ENCODE measurements at regions not wholly inside any gene's neighbourhood (a gene's known extent, or its start where the extent isn't known, plus 50 kb on each side); places are given as distances from the start of the nearest gene placed in this dataset.

DNA sequence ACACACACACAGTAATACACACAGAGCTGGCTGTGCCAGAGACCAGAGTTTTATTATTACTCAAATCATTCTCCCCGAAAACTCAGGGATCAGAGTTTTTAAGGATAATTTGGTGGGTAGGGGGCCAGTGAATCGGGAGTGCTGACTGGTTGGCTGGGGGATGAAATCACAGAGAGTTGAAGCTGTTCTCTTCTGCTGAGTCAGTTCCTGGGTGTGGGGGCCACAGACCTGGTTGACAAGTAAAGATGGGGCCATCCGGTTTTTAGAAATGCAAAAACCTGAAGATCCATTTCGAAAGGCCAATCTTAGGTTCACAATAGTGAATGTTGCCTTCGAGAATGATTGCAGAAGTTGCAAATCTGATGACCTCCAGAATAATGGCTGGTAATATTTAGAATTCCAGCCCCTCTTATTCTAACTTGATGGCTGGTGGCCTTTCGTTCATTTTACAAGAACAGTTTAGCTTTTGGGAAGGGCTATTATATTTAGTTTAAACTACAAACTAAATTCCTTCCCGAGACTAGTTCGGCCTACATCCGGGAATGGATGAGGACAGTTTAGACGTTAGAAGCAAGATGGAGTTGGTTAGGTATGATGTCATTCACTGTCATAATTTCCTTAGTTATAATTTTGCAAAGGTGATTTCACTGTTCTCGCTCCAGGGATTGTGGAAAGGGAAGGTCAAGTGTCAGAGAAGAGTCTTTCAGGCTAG is 123.2 kb downstream of the KCNJ18 start:
- H3K4me3 ChIP-seq (ENCODE audit: low read depth, low read length) = no peak overlapping the region
- TF ChIP-seq CTCF (conservative IDR thresholded peaks at IDR 0.05; ENCODE audit: low read depth, low read length) = no peak
- no peak for DNase-seq (ENCODE audit: low read depth)

DNA sequence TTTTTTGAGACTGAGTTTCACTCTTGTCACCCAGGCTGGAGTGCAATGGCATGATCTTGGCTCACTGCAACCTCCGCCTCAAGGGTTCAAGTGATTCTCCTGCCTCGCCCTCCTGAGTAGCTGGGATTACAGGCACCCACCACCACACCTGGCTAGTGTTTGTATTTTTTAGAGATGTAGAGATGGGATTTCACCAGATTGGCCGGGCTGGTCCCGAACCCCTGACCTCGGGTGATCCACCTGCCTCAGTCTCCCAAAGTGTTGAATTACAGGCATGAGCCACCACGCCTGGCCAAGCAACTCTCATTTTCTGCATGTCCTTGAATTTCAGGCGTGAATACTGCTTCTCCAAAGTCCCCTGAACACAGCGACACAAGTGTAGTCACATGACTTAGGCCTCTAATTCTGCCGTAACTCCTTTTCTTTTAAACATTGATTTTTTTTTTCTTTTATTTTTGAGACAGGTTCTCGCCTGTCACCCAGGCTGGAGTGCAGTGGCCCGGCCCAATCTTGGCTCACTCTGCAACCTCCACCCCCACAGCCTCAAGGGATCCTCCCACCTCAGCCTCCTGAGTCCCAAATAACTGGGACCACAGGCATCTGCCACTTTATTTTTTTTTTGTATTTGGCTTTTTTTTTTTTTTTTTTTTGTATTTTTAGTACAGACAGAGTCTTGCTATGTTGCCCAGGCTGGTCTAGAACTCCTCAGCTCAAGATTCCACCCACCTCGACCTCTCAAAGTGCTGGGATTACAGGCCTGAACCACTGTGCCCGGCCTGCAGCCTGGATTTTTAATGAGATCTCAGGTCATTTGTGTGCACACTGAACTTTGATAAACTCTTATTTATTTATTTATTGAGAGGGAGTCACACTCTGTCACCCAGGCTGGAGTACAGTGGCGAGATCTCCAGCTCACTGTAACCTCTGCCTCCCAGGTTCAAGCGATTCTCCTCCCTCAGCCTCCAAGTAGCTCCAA is 124.6 kb downstream of the KCNJ18 start:
- DNase-seq (ENCODE audit: low read depth) = no peak
- TF ChIP-seq CTCF (conservative IDR thresholded peaks at IDR 0.05; ENCODE audit: low read depth, low read length) = no peak
- no peak overlapping the region for H3K4me3 ChIP-seq (ENCODE audit: low read depth, low read length)

DNA sequence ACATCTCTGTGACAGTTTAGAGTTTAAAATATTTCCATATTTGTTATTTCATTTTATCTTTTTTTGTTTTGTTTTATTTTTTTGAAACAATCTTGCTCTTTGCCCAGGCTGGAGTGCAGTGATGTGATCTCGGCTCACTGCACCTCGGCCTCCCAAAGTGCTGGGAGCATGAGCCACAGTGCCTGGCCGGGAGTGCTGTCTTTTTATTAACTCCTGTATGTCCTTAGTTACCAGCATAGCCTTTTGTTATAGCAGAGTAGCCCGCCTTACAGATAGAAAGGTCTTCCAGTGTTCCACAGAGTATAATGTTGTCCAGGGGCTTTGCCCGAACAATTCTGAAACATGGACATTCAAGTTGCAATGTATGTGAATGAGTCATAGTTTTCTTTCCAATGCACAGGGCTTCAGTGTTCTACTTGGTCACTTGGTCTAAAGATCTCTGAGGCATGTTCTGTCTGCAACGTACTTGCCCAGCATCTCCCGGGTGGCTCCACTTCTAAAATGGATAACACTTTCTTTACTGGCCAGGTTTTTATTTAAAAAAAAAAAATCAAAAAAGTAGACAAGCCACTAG is 125.6 kb downstream of the KCNJ18 start:
- no peak for TF ChIP-seq CTCF (conservative IDR thresholded peaks at IDR 0.05; ENCODE audit: low read depth, low read length)
- no peak overlapping the region for H3K4me3 ChIP-seq (ENCODE audit: low read depth, low read length)
- no peak for DNase-seq (ENCODE audit: low read depth)

DNA sequence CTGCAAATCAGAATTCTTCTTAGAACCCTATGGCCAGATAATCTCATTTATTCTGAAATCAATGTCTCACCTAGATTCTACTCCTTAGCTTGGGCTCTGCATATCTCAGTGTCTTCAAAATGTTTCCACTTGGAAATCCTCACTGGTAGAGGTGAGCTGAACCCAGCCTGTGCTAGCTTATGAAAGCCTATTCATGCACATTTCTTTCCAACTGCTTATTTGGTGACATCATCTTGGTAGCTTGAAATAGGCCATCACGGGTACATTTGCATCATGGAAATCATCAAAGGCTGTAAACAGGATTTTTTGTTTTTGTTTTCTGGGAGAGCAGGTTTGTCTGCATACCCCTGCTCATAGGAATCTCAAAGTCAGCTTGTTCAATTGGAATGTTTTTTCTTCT is 130.8 kb downstream of the KCNJ18 start:
- TF ChIP-seq CTCF (conservative IDR thresholded peaks at IDR 0.05; ENCODE audit: low read depth, low read length) = no peak
- no peak for DNase-seq (ENCODE audit: low read depth)
- no peak overlapping the region for H3K4me3 ChIP-seq (ENCODE audit: low read depth, low read length)

DNA sequence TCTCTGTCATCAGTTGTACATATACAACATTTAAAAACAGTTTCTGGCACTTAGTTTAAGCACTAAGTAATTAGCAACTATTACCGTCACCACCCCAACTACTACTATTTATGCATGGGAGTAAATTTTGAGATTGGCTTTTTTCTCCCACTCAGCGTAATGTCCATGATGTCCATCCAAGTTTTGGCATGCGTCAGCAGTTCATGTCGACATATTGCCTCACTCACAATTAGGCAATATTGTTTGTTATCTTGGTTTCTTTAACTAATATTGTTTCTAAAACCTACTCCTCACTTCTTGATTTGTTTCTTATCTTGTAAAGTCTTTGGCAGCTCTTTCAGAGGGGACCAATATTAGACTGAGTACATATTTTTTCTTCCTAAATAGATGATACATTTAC is 131.3 kb downstream of the KCNJ18 start:
- no peak for TF ChIP-seq CTCF (conservative IDR thresholded peaks at IDR 0.05; ENCODE audit: low read depth, low read length)
- no peak overlapping the region for H3K4me3 ChIP-seq (ENCODE audit: low read depth, low read length)
- DNase-seq (ENCODE audit: low read depth) = no peak

- no peak for TF ChIP-seq CTCF (conservative IDR thresholded peaks at IDR 0.05; ENCODE audit: low read depth, low read length)
- no peak overlapping the region for H3K4me3 ChIP-seq (ENCODE audit: low read depth, low read length)
These were observed 149.5 kb downstream of the KCNJ18 start for GRCh38 chr17:21841839-21842238.

More at GRCh38 chr17:21841839-21842238, 149.5 kb downstream of the KCNJ18 start:
- no peak for DNase-seq (ENCODE audit: low read depth)

All from choroid plexus epithelial cell (primary cell).